PFSK-1 (cell line): ENCODE measurements at regions not wholly inside any gene's neighbourhood (a gene's known extent, or its start where the extent isn't known, plus 50 kb on each side); places are given as distances from the start of the nearest gene placed in this dataset.

Experiments
- FOXP2 ChIP-seq: optimal IDR thresholded peaks from 2 replicates; pipeline ENCODE3; 2011; ENCODE audit warnings: borderline replicate concordance, control low read depth, inconsistent platforms; ENCODE audit not compliant: insufficient read depth; ENCODE audit errors: extremely low read length, extremely low read depth
- POLR2AphosphoS5 ChIP-seq: IDR thresholded peaks from 2 replicates; pipeline ENCODE4 v1.6.1; 2012; ENCODE audit warnings: low read depth, mild to moderate bottlenecking, control low read depth, low read length, moderate library complexity
- SIN3A ChIP-seq: IDR thresholded peaks from 2 replicates; pipeline ENCODE4 v1.6.1; 2012; ENCODE audit warnings: mild to moderate bottlenecking, low read length, moderate library complexity, borderline replicate concordance; ENCODE audit not compliant: insufficient read depth
- TAF1 ChIP-seq: IDR thresholded peaks from 2 replicates; pipeline ENCODE4 v1.6.1; 2012; ENCODE audit warnings: low read length, control low read depth, borderline replicate concordance; ENCODE audit not compliant: insufficient read depth
- TF ChIP-seq, protein P1 (sequence below), 2 experiments: IDR thresholded peaks; 2 replicates each; pipeline versions ENCODE4 v1.6.1 to v1.8.0; 2011 to 2012; ENCODE audit warnings: low read depth in 2 of 2, low read length in 2 of 2, control low read depth in 1 of 2, inconsistent platforms in 1 of 2, mild to moderate bottlenecking in 1 of 2, moderate library complexity in 1 of 2; ENCODE audit not compliant: insufficient read depth in 1 of 2

DNA sequence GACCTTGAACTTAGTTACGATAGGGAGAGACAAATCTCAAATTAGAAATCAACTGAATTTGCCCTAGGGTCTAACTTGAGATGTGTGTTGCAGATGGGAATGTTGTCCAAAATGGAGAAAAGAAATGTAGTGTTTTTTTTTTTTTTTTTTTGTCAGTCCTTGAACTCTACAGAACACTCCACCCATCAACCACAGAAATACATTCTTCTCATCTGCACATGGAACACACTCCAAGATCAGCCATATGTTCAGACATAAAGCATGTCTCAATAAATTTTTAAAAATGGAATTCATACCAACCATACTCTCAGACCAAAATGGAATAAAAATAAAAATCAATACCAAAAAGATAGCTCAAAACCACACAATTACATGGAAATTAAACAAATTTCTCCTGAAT lies 526.5 kb downstream of the FBXO15 start:
- TF ChIP-seq, protein P1, sequence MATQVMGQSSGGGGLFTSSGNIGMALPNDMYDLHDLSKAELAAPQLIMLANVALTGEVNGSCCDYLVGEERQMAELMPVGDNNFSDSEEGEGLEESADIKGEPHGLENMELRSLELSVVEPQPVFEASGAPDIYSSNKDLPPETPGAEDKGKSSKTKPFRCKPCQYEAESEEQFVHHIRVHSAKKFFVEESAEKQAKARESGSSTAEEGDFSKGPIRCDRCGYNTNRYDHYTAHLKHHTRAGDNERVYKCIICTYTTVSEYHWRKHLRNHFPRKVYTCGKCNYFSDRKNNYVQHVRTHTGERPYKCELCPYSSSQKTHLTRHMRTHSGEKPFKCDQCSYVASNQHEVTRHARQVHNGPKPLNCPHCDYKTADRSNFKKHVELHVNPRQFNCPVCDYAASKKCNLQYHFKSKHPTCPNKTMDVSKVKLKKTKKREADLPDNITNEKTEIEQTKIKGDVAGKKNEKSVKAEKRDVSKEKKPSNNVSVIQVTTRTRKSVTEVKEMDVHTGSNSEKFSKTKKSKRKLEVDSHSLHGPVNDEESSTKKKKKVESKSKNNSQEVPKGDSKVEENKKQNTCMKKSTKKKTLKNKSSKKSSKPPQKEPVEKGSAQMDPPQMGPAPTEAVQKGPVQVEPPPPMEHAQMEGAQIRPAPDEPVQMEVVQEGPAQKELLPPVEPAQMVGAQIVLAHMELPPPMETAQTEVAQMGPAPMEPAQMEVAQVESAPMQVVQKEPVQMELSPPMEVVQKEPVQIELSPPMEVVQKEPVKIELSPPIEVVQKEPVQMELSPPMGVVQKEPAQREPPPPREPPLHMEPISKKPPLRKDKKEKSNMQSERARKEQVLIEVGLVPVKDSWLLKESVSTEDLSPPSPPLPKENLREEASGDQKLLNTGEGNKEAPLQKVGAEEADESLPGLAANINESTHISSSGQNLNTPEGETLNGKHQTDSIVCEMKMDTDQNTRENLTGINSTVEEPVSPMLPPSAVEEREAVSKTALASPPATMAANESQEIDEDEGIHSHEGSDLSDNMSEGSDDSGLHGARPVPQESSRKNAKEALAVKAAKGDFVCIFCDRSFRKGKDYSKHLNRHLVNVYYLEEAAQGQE (IDR thresholded peaks at IDR 0.05; ENCODE audit: insufficient read depth in 1 of 2, low read depth in 2 of 2, low read length in 2 of 2) = no peak
- TF ChIP-seq SIN3A = no peak
- no peak for TF ChIP-seq TAF1

DNA sequence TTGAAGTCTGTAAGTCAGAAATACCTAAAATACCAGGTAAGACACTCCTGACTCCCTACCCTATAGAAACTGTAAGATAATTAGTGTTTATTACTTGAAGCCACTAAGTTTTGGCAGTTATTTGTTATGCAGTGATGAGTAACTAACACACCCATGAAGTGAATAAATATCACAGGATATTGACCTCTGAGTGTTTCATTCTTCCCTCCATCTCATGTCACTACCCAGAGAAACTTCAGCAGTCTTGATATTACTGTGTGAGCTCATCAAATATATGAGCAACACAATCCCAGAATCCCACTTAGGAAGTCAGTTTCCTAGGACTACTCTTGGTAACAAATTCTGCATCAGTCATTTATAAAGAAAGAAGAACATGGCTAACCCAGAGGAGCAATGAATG lies 529.7 kb downstream of the FBXO15 start:
- TF ChIP-seq, protein P1 (IDR thresholded peaks at IDR 0.05; ENCODE audit: insufficient read depth in 1 of 2, low read depth in 2 of 2, low read length in 2 of 2) = no peak
- TF ChIP-seq FOXP2 (no peak), POLR2AphosphoS5 (no peak), SIN3A (no peak), TAF1 (no peak)

DNA sequence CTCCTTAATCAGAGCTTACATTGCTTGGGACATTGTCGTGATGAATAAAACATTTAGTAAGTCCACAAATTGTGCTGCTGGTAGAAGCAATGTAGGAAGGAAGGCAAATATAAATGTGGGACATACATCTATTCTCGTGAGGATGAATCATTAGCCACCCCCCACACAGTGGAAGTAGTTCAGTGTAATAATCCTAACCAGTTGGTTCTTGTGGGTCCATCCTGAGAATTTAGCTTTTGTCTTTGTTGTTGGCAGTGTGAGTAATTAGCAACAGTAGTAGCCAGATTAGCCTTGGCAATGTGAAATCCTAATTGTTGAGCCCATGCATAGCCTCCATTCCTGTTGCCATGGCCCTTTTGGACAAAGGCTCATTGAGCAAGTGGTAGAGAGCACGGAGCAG lies 532.1 kb downstream of the FBXO15 start:
- no peak for TF ChIP-seq POLR2AphosphoS5
- TF ChIP-seq, protein P1 (IDR thresholded peaks at IDR 0.05; ENCODE audit: insufficient read depth in 1 of 2, low read depth in 2 of 2, low read length in 2 of 2) = no peak
- TF ChIP-seq TAF1 = no peak

DNA sequence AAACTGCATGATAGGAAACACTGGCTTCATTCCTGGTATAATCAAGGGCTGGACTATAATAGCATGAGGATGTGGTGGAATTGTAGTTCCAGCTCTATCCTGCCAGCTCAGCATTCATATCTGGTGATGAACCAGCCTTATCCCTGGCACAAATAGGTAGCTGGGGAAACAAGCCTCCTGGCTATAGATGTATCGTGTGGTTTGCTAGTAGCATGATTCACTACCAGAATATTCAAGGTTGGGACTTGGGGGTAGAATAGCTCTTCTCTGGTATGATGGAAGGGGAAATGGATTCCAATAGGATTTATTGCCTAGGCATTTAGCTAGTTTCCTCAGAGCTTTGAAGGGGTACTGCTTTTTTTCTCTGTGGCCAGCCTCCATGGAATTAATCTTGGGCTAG lies 532.8 kb downstream of the FBXO15 start:
- TF ChIP-seq SIN3A = no peak
- TF ChIP-seq, protein P1 (IDR thresholded peaks at IDR 0.05; ENCODE audit: insufficient read depth in 1 of 2, low read depth in 2 of 2, low read length in 2 of 2) = no peak
- no peak for TF ChIP-seq FOXP2
- TF ChIP-seq POLR2AphosphoS5 = no peak
- TF ChIP-seq TAF1 = no peak

DNA sequence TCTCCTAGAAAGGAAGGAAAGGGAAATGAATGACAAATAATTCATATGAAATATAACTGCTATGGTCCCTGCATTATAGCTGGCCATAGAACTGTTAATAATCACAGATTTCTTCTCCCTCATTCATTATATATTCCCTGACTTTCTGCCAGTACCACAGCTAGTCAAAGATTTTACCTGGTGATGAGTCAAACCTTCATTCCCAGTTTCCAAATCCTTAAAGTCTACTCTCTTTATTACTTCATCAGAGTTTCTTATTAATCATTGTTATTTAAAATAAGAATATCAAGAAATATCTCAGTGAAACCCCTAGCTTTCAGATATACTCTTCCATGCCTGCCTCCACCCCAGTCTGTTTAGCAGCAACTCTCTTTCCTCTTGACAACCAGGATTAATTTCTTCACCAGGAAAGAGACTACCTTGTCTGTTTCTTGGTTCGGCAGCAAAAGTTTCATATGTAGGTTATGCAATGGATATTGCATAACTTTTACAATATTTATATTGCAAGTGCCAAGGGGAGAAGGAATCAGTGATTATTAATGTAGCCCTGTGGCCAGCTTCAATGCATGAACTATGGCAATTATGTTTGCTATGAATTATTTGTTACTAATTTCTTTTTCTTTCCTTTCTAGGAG lies 533.8 kb downstream of the FBXO15 start:
- TF ChIP-seq TAF1 (no peak), FOXP2 (no peak), POLR2AphosphoS5 (no peak), SIN3A (no peak)
- TF ChIP-seq, protein P1 (IDR thresholded peaks at IDR 0.05; ENCODE audit: insufficient read depth in 1 of 2, low read depth in 2 of 2, low read length in 2 of 2) = no peak
